HFF-Myc (cell line): ENCODE measurements at regions not wholly inside any gene's neighbourhood (a gene's known extent, or its start where the extent isn't known, plus 50 kb on each side); places are given as distances from the start of the nearest gene placed in this dataset.
"Not testable (repeated sequence)": the region's sequence is repeated elsewhere in the genome, so short reads cannot be mapped to it uniquely, and the experiment has no call there.

ENCODE experiments used
- DNase-seq: peaks from one replicate; pipeline ENCODE4 v3.0.0-alpha.2; 2011; ENCODE audit warnings: low read depth; ENCODE audit errors: extremely low read depth
- H3K4me3 ChIP-seq: replicated peaks from 2 replicates; pipeline ENCODE4 v1.5.1; 2011; ENCODE audit warnings: low read depth, mild to moderate bottlenecking, control low read depth, low read length
- CTCF ChIP-seq: IDR thresholded peaks from 2 replicates; pipeline ENCODE4 v1.5.1; 2012; ENCODE audit warnings: mild to moderate bottlenecking, low read depth, low read length, control low read depth; ENCODE audit errors: missing control alignments

- no peak overlapping the region for H3K4me3 ChIP-seq
- no peak for DNase-seq
- no peak for TF ChIP-seq CTCF
Measured at GRCh38 chr4:79148369-79148768, 177.5 kb downstream of the NAA11 start.

DNA sequence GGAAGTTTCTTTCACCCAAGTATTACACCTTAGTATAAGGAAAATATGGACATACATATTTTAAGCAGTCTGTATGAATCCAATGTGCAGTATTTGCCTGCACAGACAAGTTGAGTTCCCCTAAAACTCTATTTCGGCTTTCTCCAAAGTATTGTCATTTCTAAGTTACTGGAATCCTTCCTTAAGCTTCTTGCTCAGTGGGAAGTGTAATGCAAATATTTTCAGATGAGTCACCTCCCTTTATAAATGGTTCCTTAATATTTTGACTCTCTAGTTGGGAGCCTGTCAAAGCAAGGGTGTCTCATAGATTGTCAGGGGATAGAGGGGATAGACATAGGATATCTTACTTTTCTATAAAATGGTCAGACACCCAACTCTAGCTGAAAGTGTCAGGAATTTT, 178.6 kb downstream of the NAA11 start:
- DNase-seq = no peak
- TF ChIP-seq CTCF = no peak

GRCh38 chr4:79141530-79141929, 184.3 kb downstream of the NAA11 start:
- H3K4me3 ChIP-seq = no peak overlapping the region
- TF ChIP-seq CTCF = no peak
- DNase-seq = no peak

More for the DNA sequence above, 178.6 kb downstream of the NAA11 start:
- no peak overlapping the region for H3K4me3 ChIP-seq

- no peak for TF ChIP-seq CTCF
- H3K4me3 ChIP-seq = no peak overlapping the region
- no peak for DNase-seq
Measured at GRCh38 chr4:79134767-79135166, 191.1 kb downstream of the NAA11 start.

DNA sequence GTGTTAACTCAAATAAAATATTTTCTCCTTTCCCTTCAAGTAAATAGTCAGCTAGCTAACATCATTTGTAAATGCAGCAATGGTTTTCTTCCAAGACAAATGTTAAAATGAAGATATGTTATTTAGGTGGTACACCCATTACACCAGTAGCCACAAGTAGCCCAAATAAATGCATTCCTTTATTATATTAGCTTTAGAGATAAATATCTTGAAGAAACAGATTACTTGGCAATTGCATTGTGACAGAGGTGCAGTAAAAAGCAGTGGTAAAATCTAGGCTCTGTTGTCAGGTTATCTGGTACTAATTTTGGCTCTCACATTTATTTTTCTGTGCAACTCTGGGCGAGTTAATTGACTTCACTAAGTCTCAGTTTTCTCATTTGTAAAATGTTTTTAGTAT, 193.0 kb downstream of the NAA11 start:
- DNase-seq = no peak
- H3K4me3 ChIP-seq = no peak overlapping the region
- TF ChIP-seq CTCF = no peak

- TF ChIP-seq CTCF = no peak
- H3K4me3 ChIP-seq = no peak overlapping the region
Measured at GRCh38 chr4:79121875-79122358, 182.7 kb upstream of the PAQR3 start.

GRCh38 chr4:79121223-79121622, 182.0 kb upstream of the PAQR3 start:
- no peak overlapping the region for H3K4me3 ChIP-seq
- no peak for DNase-seq
- TF ChIP-seq CTCF = no peak

More at GRCh38 chr4:79121875-79122358, 182.7 kb upstream of the PAQR3 start:
- no peak for DNase-seq

DNA sequence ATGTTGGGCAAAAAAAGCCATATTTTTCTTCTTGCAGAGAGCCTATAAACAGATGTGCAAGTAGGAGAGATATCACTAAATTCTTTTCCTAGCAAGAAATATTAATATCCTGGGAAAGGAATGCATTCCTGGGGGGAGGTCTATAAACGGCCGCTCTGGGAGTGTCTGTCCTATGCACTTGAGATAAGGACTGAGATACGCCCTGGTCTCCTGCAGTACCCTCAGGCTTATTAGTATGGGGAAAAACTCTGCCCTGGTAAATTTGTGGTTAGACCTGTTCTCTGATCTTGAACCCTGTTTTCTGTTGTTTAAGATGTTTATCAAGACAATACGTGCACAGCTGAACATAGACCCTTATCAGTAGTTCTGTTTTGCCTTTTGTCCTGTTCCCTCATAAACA, 177.8 kb upstream of the PAQR3 start:
- DNase-seq, H3K4me3 ChIP-seq: not testable (repeated sequence)
